GM23248 (cell line): ENCODE measurements at regions not wholly inside any gene's neighbourhood (a gene's known extent, or its start where the extent isn't known, plus 50 kb on each side); places are given as distances from the start of the nearest gene placed in this dataset. TPM values are rescaled to one million over a fixed set of nuclear protein-coding genes. Genes with fewer than 3 reads are reported as not detected.
A peak's percentile ranks its signal among the peaks of the same experiment; 100 is the strongest.

ENCODE experiments used
- DNase-seq: peaks from one replicate; pipeline ENCODE4 v3.0.0-alpha.2; 2015
- H2AFZ ChIP-seq: fragments of 200-600 bp; sonication (generic); 2 replicates; pipeline ENCODE4 v1.6.1; 2016; ENCODE audit warnings: antibody characterized with exemption
- H3F3A ChIP-seq: fragments of 200-600 bp; sonication (generic); 2 replicates; pipeline ENCODE4 v1.6.1; 2016; ENCODE audit warnings: mild to moderate bottlenecking, antibody characterized with exemption, mixed run types; ENCODE audit not compliant: insufficient read depth
- H3K27ac ChIP-seq: fragments of 200-600 bp; sonication (generic); 2 replicates; pipeline ENCODE4 v1.5.1; 2016; ENCODE audit warnings: mild to moderate bottlenecking
- H3K27me3 ChIP-seq: fragments of 200-600 bp; sonication (generic); replicated peaks from 2 replicates; pipeline ENCODE4 v1.6.1; 2016; ENCODE audit warnings: mild to moderate bottlenecking; ENCODE audit not compliant: insufficient read depth
- H3K36me3 ChIP-seq: fragments of 200-600 bp; sonication (generic); 2 replicates; pipeline ENCODE4 v1.6.1; 2016; ENCODE audit warnings: low read depth, mild to moderate bottlenecking
- H3K4me1 ChIP-seq: fragments of 200-600 bp; sonication (generic); 2 replicates; pipeline ENCODE4 v1.6.1; 2016; ENCODE audit warnings: mild to moderate bottlenecking; ENCODE audit not compliant: insufficient read depth
- H3K4me2 ChIP-seq: fragments of 200-600 bp; sonication (generic); one replicate; pipeline ENCODE4 v1.6.1; 2016; ENCODE audit warnings: mild to moderate bottlenecking; ENCODE audit not compliant: unreplicated experiment
- H3K4me3 ChIP-seq: fragments of 200-600 bp; sonication (generic); 2 replicates; pipeline ENCODE4 v1.5.1; 2016; ENCODE audit warnings: mild to moderate bottlenecking
- H3K79me2 ChIP-seq: fragments of 200-600 bp; sonication (generic); 2 replicates; pipeline ENCODE4 v1.6.1; 2016; ENCODE audit warnings: mild to moderate bottlenecking; ENCODE audit not compliant: insufficient read depth
- H3K9ac ChIP-seq: fragments of 200-600 bp; sonication (generic); 2 replicates; pipeline ENCODE4 v1.6.1; 2016; ENCODE audit warnings: mild to moderate bottlenecking
- H3K9me2 ChIP-seq: fragments of 200-600 bp; sonication (generic); 2 replicates; pipeline ENCODE4 v1.6.1; 2016; ENCODE audit warnings: mixed run types, mild to moderate bottlenecking, moderate library complexity; ENCODE audit not compliant: insufficient read depth
- H3K9me3 ChIP-seq: fragments of 200-600 bp; sonication (generic); one replicate; pipeline ENCODE4 v1.6.1; 2017; ENCODE audit warnings: low read depth
- H4K20me1 ChIP-seq: fragments of 200-600 bp; sonication (generic); 2 replicates; pipeline ENCODE4 v1.6.0; 2016; ENCODE audit not compliant: insufficient read depth
- EZH2 ChIP-seq: fragments of 200-600 bp; sonication (generic); IDR thresholded peaks from 2 replicates; pipeline ENCODE4 v1.6.1; 2018; ENCODE audit warnings: antibody characterized with exemption, mild to moderate bottlenecking; ENCODE audit not compliant: insufficient read depth, poor library complexity, severe bottlenecking
- EZH2phosphoT487 ChIP-seq: fragments of 200-600 bp; sonication (generic); IDR thresholded peaks from 2 replicates; pipeline ENCODE4 v1.6.1; 2018; ENCODE audit warnings: antibody characterized with exemption, moderate library complexity, mild to moderate bottlenecking, low read depth; ENCODE audit not compliant: insufficient read depth
- WGBS, 2 experiments: methylation state at CpG; one replicate each; pipeline ENCODE4 v1.1.6; 2015 to 2017; ENCODE audit warnings: low lambda C conversion rate in 2 of 2, low coverage in 1 of 2; ENCODE audit errors: missing lambda C conversion rate in 2 of 2; 5-methylcytosine and 5-hydroxymethylcytosine counted together
- in situ Hi-C: fragments of 300-500 bp; cut with MboI; formaldehyde crosslinking; loops from 2 replicates; pipeline ENCODE4 v1.15.0; 2020
- small RNA-seq: library from RNA; depleted of rRNA; stranded (forward); fragments of <200 nt; gene quantifications from one replicate; pipeline ENCODE3, GENCODE V24; 2014; ENCODE audit warnings: low read depth, low replicate concordance

DNA sequence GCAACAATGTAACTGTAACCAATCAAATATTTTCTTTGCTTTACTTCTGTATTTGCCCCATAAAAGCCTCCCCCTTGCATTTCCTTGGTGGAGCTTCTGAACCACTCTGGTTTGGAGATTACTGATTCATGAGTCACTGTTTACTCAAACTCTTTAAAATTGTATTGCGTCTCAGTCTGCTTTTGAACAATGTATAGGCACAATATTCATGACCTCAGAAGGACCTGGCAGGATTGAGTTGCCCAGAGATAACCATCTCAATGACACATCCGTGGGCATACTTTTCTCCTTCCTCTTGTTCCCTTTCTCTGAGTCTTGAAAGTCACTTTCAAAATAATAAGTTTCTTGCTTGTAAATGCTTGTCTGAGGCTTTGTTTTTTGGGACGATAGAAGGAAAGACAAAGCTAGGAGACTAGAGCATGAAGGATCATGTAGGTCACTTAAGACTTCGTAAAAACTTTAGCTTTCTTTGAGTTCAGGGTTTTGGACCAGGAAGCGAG is 57.1 kb upstream of the POU1F1 start:
- Histone ChIP-seq H3K27me3 (no peaks in the 10 kb centered on the region), H3K4me1 (peaks cover 21% of the 10 kb centered on the region), H3K9me2 (no peaks in the 10 kb centered on the region), H3K27ac (peak overlapping the region; percentile 65), H4K20me1 (no peaks in the 10 kb centered on the region), H2AFZ (peak overlapping the region; percentile 60), H3K9ac (0 out of 2 replicates have a peak overlapping the region, but pooled peaks have one; percentile 12), H3K79me2 (no peaks in the 10 kb centered on the region), H3K9me3 (no peaks in the 10 kb centered on the region), H3K36me3 (no peaks in the 10 kb centered on the region), H3K4me3 (peak overlapping the region; percentile 24), H3K4me2 (peak overlapping the region; percentile 66), H3F3A (peaks cover 26% of the 10 kb centered on the region; the same call in 1 of the 2 replicates)
- TF ChIP-seq EZH2phosphoT487 (no peak), EZH2 (no peak)
- DNase-seq, result peak; percentile 88
- WGBS, 2 experiments, result 41 to 46% methylated on average over 5 of the region's 5 CpGs
- in situ Hi-C loops, result no loop called here

GRCh38 chr3:87332789-87333188 is 56.4 kb upstream of the POU1F1 start:
- Histone ChIP-seq H2AFZ (peak overlapping the region; percentile 60), H3K9me2 (no peaks in the 10 kb centered on the region), H3K4me1 (peaks cover 21% of the 10 kb centered on the region), H3K27me3 (no peaks in the 10 kb centered on the region), H3K79me2 (no peaks in the 10 kb centered on the region), H3K4me3 (no peak overlapping the region), H3F3A (peaks cover 26% of the 10 kb centered on the region; the same call in 1 of the 2 replicates), H3K9ac (no peak overlapping the region), H3K9me3 (no peaks in the 10 kb centered on the region), H3K27ac (peak overlapping the region; percentile 54), H4K20me1 (no peaks in the 10 kb centered on the region), H3K4me2 (peak overlapping the region; percentile 66), H3K36me3 (no peaks in the 10 kb centered on the region)
- no peak for DNase-seq
- WGBS, 2 experiments, result 79 to 83% methylated on average over 6 of the region's 6 CpGs
- in situ Hi-C loops, result no loop called here
- TF ChIP-seq EZH2 (no peak), EZH2phosphoT487 (no peak)

DNA sequence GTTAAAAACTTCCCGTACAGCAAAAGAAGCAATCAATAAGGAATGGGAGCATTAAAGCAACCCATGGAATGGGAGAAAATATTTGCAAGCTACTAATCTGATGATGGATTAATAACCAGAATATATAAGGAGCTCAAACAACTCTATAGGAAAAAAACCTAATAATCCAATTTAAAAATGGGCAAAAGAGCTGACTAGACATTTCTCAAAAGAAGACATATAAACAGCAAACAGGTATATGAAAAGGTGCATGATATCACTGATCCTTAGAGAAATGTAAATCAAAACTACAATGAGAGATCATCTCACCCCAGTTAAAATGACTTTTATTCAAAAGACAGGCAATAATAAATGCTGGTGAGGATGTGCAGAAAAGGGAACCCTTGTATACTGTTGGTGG is 52.7 kb upstream of the POU1F1 start:
- H3K4me1 ChIP-seq, result peaks cover 14% of the 10 kb centered on the region
- H3K4me2 ChIP-seq, result no peak overlapping the region
- no peak for DNase-seq
- H2AFZ ChIP-seq, result no peak overlapping the region
- H3K79me2 ChIP-seq, result no peaks in the 10 kb centered on the region
- no peak overlapping the region for H3K9ac ChIP-seq
- H3K9me2 ChIP-seq, result no peaks in the 10 kb centered on the region
- no peak overlapping the region for H3K27ac ChIP-seq
- no peak overlapping the region for H3K4me3 ChIP-seq
- H3K27me3 ChIP-seq, result no peaks in the 10 kb centered on the region
- H3K9me3 ChIP-seq, result no peaks in the 10 kb centered on the region
- WGBS, 2 experiments, result 0% methylated on average over 1 of the region's 1 CpG
- in situ Hi-C loops, result no loop called here
- peaks cover 19% of the 10 kb centered on the region; the same call in 1 of the 2 replicates for H3F3A ChIP-seq
- TF ChIP-seq EZH2phosphoT487, result no peak
- H3K36me3 ChIP-seq, result no peaks in the 10 kb centered on the region
- H4K20me1 ChIP-seq, result no peaks in the 10 kb centered on the region

Small RNA genes lying in the stretch of these regions (small RNA-seq; reads per million reads assigned to genes)
- gene RNU6-873P (not detected), gene RNU6ATAC6P (not detected)
